ENCODE measurements at regions not wholly inside any gene's neighbourhood (a gene's known extent, or its start where the extent isn't known, plus 50 kb on each side); places are given as distances from the start of the nearest gene placed in this dataset.

GRCh38 chr1:30024411-30025195, 698.8 kb downstream of the MATN1 start:
- TF ChIP-seq TFDP2 (CRISPR knock-in tag; IDR thresholded peaks at IDR 0.05) = no peak
- TF ChIP-seq NFIC (IDR thresholded peaks at IDR 0.05; ENCODE audit: low read length) = no peak
- no peak for TF ChIP-seq RAD21 (CRISPR knock-in tag; IDR thresholded peaks at IDR 0.05)
- no peak for TF ChIP-seq YY1 (IDR thresholded peaks at IDR 0.05; ENCODE audit: insufficient read depth, insufficient replicate concordance, low read depth, low read length)
- no peak for TF ChIP-seq CTCF (CRISPR knock-in tag; IDR thresholded peaks at IDR 0.05)
- no peak for TF ChIP-seq PATZ1 (CRISPR knock-in tag; IDR thresholded peaks at IDR 0.05)
- no peak for TF ChIP-seq PRDM10 (CRISPR knock-in tag; IDR thresholded peaks at IDR 0.05; ENCODE audit: low read depth)
- no peak for TF ChIP-seq GATAD1 (CRISPR knock-in tag; IDR thresholded peaks at IDR 0.05)
